ENCODE measurements at regions not wholly inside any gene's neighbourhood (a gene's known extent, or its start where the extent isn't known, plus 50 kb on each side); places are given as distances from the start of the nearest gene placed in this dataset.

GRCh38 chr17:65290056-65290455 lies 152.9 kb downstream of the RGS9 start:
- DNase-seq, result no peak
- H3K36me3 ChIP-seq, result no peaks in the 10 kb centered on the region
- H3K9me3 ChIP-seq (replicated peaks), result peaks cover 2% of the 10 kb centered on the region
- peaks cover 10% of the 10 kb centered on the region for H3K27me3 ChIP-seq (ENCODE audit: low read depth)
- H3K4me1 ChIP-seq, result no peaks in the 10 kb centered on the region
- intact Hi-C loops (cut with micrococcal nuclease), result loop anchor here (10.0 kb wide), 1 partner anchor 875 kb away; no protein-coding TSS in a partner anchor
- TF ChIP-seq CTCF (IDR thresholded peaks at IDR 0.05; ENCODE audit: borderline replicate concordance), result no peak
- no peak overlapping the region for H3K27ac ChIP-seq (replicated peaks)
- H3K4me3 ChIP-seq, result no peak overlapping the region

- H3K4me1 ChIP-seq, result no peaks in the 10 kb centered on the region
- DNase-seq, result no peak
- H3K9me3 ChIP-seq (replicated peaks), result peaks cover 22% of the 10 kb centered on the region
- H3K27me3 ChIP-seq (ENCODE audit: low read depth), result peaks cover 5% of the 10 kb centered on the region
- H3K36me3 ChIP-seq, result no peaks in the 10 kb centered on the region
- H3K27ac ChIP-seq (replicated peaks), result no peak overlapping the region
- H3K4me3 ChIP-seq, result no peak overlapping the region
- intact Hi-C loops (cut with micrococcal nuclease), result no loop called here
- TF ChIP-seq CTCF (IDR thresholded peaks at IDR 0.05; ENCODE audit: borderline replicate concordance), result no peak
Observed at GRCh38 chr17:65287040-65287439, 149.9 kb downstream of the RGS9 start.

GRCh38 chr17:65283704-65284103 lies 146.5 kb downstream of the RGS9 start:
- H3K27me3 ChIP-seq (ENCODE audit: low read depth), result peaks cover 6% of the 10 kb centered on the region
- no peak for DNase-seq
- intact Hi-C loops (cut with micrococcal nuclease), result no loop called here
- no peaks in the 10 kb centered on the region for H3K36me3 ChIP-seq
- H3K4me3 ChIP-seq, result no peak overlapping the region
- H3K27ac ChIP-seq (replicated peaks), result no peak overlapping the region
- peaks cover 22% of the 10 kb centered on the region for H3K9me3 ChIP-seq (replicated peaks)
- H3K4me1 ChIP-seq, result no peaks in the 10 kb centered on the region
- TF ChIP-seq CTCF (IDR thresholded peaks at IDR 0.05; ENCODE audit: borderline replicate concordance), result no peak

- peaks cover 7% of the 10 kb centered on the region for H3K4me1 ChIP-seq
- TF ChIP-seq CTCF (IDR thresholded peaks at IDR 0.05; ENCODE audit: borderline replicate concordance), result no peak
- H3K36me3 ChIP-seq, result no peaks in the 10 kb centered on the region
- H3K27me3 ChIP-seq (ENCODE audit: low read depth), result peaks cover 31% of the 10 kb centered on the region
- DNase-seq, result no peak
- H3K4me3 ChIP-seq, result no peak overlapping the region
- peaks cover 17% of the 10 kb centered on the region for H3K9me3 ChIP-seq (replicated peaks)
- intact Hi-C loops (cut with micrococcal nuclease), result no loop called here
- no peak overlapping the region for H3K27ac ChIP-seq (replicated peaks)
Observed at GRCh38 chr17:65279456-65279855, 142.3 kb downstream of the RGS9 start.

- no peaks in the 10 kb centered on the region for H3K36me3 ChIP-seq
- peaks cover 7% of the 10 kb centered on the region for H3K4me1 ChIP-seq
- no peak for TF ChIP-seq CTCF (IDR thresholded peaks at IDR 0.05; ENCODE audit: borderline replicate concordance)
- H3K9me3 ChIP-seq (replicated peaks), result peaks cover 16% of the 10 kb centered on the region
- no peak overlapping the region for H3K4me3 ChIP-seq
- intact Hi-C loops (cut with micrococcal nuclease), result no loop called here
- no peak for DNase-seq
- H3K27ac ChIP-seq (replicated peaks), result no peak overlapping the region
- H3K27me3 ChIP-seq (ENCODE audit: low read depth), result peaks cover 37% of the 10 kb centered on the region
Observed at GRCh38 chr17:65278820-65279184, 141.6 kb downstream of the RGS9 start.

Data from left ventricle myocardium inferior (tissue), 1 donor.